ENCODE measurements at regions not wholly inside any gene's neighbourhood (a gene's known extent, or its start where the extent isn't known, plus 50 kb on each side); places are given as distances from the start of the nearest gene placed in this dataset.

- H3K9me3 ChIP-seq, result no peaks in the 10 kb centered on the region
- no peak overlapping the region for H3K4me3 ChIP-seq (replicated peaks in 1 of 3)
- TF ChIP-seq CTCF (IDR thresholded peaks at IDR 0.05) (no peak), POLR2A (IDR thresholded peaks at IDR 0.05) (no peak)
- no peak for DNase-seq
- no peak overlapping the region for H3K27ac ChIP-seq
- no peaks in the 10 kb centered on the region for H3K27me3 ChIP-seq
- intact Hi-C loops (cut with DNase I), result no loop called here
- no peaks in the 10 kb centered on the region for H3K4me1 ChIP-seq
- H3K36me3 ChIP-seq, result no peaks in the 10 kb centered on the region
Measured at GRCh38 chr2:18242716-18243115, 317.7 kb downstream of the RDH14 start.

- intact Hi-C loops (cut with DNase I), result no loop called here
- no peak for TF ChIP-seq CTCF (IDR thresholded peaks at IDR 0.05)
- TF ChIP-seq POLR2A (IDR thresholded peaks at IDR 0.05), result no peak
- Histone ChIP-seq H3K36me3 (no peaks in the 10 kb centered on the region), H3K4me3 (replicated peaks in 1 of 3) (no peak overlapping the region), H3K27ac (no peak overlapping the region), H3K27me3 (no peaks in the 10 kb centered on the region), H3K4me1 (no peaks in the 10 kb centered on the region), H3K9me3 (no peaks in the 10 kb centered on the region)
- no peak for DNase-seq
- 63 to 68% methylated on average over 5 of the region's 5 CpGs for WGBS, 2 donors
Measured at GRCh38 chr2:18238209-18238608, 322.2 kb downstream of the RDH14 start.

- 62 to 74% methylated on average over 2 of the region's 2 CpGs for WGBS, 2 donors
- TF ChIP-seq POLR2A (IDR thresholded peaks at IDR 0.05), result no peak
- TF ChIP-seq CTCF (IDR thresholded peaks at IDR 0.05), result no peak
- H3K9me3 ChIP-seq, result no peaks in the 10 kb centered on the region
- intact Hi-C loops (cut with DNase I), result no loop called here
- H3K27ac ChIP-seq, result no peak overlapping the region
- DNase-seq, result no peak
- H3K27me3 ChIP-seq, result no peaks in the 10 kb centered on the region
- no peaks in the 10 kb centered on the region for H3K4me1 ChIP-seq
- no peak overlapping the region for H3K4me3 ChIP-seq (replicated peaks in 1 of 3)
- no peaks in the 10 kb centered on the region for H3K36me3 ChIP-seq
Measured at GRCh38 chr2:18237298-18237697, 323.2 kb downstream of the RDH14 start.

GRCh38 chr2:18232731-18233438 is 327.6 kb downstream of the RDH14 start:
- H3K36me3 ChIP-seq, result no peaks in the 10 kb centered on the region
- no peaks in the 10 kb centered on the region for H3K9me3 ChIP-seq
- H3K27ac ChIP-seq, result no peak overlapping the region
- TF ChIP-seq CTCF (IDR thresholded peaks at IDR 0.05) (no peak), POLR2A (IDR thresholded peaks at IDR 0.05) (no peak)
- intact Hi-C loops (cut with DNase I), result no loop called here
- DNase-seq, result no peak
- H3K4me3 ChIP-seq (replicated peaks in 1 of 3), result no peak overlapping the region
- no peaks in the 10 kb centered on the region for H3K4me1 ChIP-seq
- 41 to 48% methylated on average over 3 of the region's 3 CpGs for WGBS, 2 donors
- H3K27me3 ChIP-seq, result no peaks in the 10 kb centered on the region

- intact Hi-C loops (cut with DNase I), result no loop called here
- DNase-seq, result no peak
- H3K9me3 ChIP-seq, result no peaks in the 10 kb centered on the region
Measured at GRCh38 chr2:18230668-18231067, 329.8 kb downstream of the RDH14 start.

More at GRCh38 chr2:18230668-18231067, 329.8 kb downstream of the RDH14 start:
- no peak overlapping the region for H3K4me3 ChIP-seq (replicated peaks in 1 of 3)
- H3K36me3 ChIP-seq, result no peaks in the 10 kb centered on the region
- H3K27me3 ChIP-seq, result no peaks in the 10 kb centered on the region
- H3K27ac ChIP-seq, result no peak overlapping the region
- no peaks in the 10 kb centered on the region for H3K4me1 ChIP-seq
- WGBS, 2 donors, result 82 to 87% methylated on average over 1 of the region's 1 CpG
- TF ChIP-seq CTCF (IDR thresholded peaks at IDR 0.05) (no peak), POLR2A (IDR thresholded peaks at IDR 0.05) (no peak)
